ENCODE measurements at regions not wholly inside any gene's neighbourhood (a gene's known extent, or its start where the extent isn't known, plus 50 kb on each side); places are given as distances from the start of the nearest gene placed in this dataset.

- Histone ChIP-seq H3K56ac (ENCODE audit: extremely low read depth, insufficient read depth, low read length) (no peak overlapping the region), H3K23ac (ENCODE audit: low read depth, low read length) (no peak overlapping the region), H3K9me3 (ENCODE audit: control insufficient read depth, insufficient read depth, low read length) (peaks cover 50% of the 10 kb centered on the region), H2BK20ac (ENCODE audit: low read depth, low read length) (no peak overlapping the region), H3K4ac (ENCODE audit: low read depth, low read length) (no peak overlapping the region), H2AK5ac (ENCODE audit: low read depth, low read length) (no peak overlapping the region), H4K5ac (ENCODE audit: low read depth, low read length) (no peak overlapping the region), H3K4me2 (ENCODE audit: low read depth, low read length) (no peak overlapping the region), H3K18ac (ENCODE audit: low read depth, low read length) (no peak overlapping the region), H3K9me1 (ENCODE audit: insufficient read depth, low read length) (no peaks in the 10 kb centered on the region), H2BK15ac (ENCODE audit: low read depth, low read length) (no peak overlapping the region), H3K14ac (replicated peaks; ENCODE audit: low read depth, low read length) (no peak overlapping the region), H2BK5ac (ENCODE audit: low read depth, low read length, poor library complexity, severe bottlenecking) (no peak overlapping the region), H3K36me3 (ENCODE audit: control insufficient read depth, insufficient read depth, low read length) (no peaks in the 10 kb centered on the region), H2AFZ (replicated peaks; ENCODE audit: low read length, poor library complexity) (no peak overlapping the region), H3K4me3 (ENCODE audit: insufficient read depth, low read depth, low read length) (no peak overlapping the region), H3K27me3 (ENCODE audit: control insufficient read depth, insufficient read depth, low read length) (no peaks in the 10 kb centered on the region), H2BK120ac (ENCODE audit: low read depth, low read length) (no peak overlapping the region), H4K91ac (ENCODE audit: insufficient read depth, low read depth, low read length) (no peak overlapping the region), H4K20me1 (ENCODE audit: insufficient read depth, low read length) (no peaks in the 10 kb centered on the region), H3K27ac (ENCODE audit: insufficient read depth, low read length) (no peak overlapping the region), H3K9ac (ENCODE audit: low read depth, low read length) (no peak overlapping the region), H3K79me1 (ENCODE audit: low read depth in 1 of 2, low read length in 2 of 2) (no peaks in the 10 kb centered on the region), H3K4me1 (ENCODE audit: control insufficient read depth, insufficient read depth, low read length) (no peaks in the 10 kb centered on the region), H4K8ac (ENCODE audit: low read depth in 2 of 2, low read length in 2 of 2) (no peak overlapping the region), H2AK9ac (replicated peaks; ENCODE audit: low read depth, low read length, poor library complexity) (no peak overlapping the region)
- ChIA-PET POLR2A (ENCODE audit: unreplicated experiment) (no interaction called here), CTCF (no interaction called here)
- no CpG with 5 or more reads among the region's 9 CpGs for WGBS, 2 experiments (ENCODE audit: extremely low coverage in 2 of 2, insufficient read length in 1 of 2)
- no TSS peak for BruUV-seq (replicated peaks)
- DNase-seq, result no peak
- in situ Hi-C loops (cut with MboI; ENCODE audit: low sequenced_read_pairs) (no loop called here), intact Hi-C loops (cut with micrococcal nuclease) (no loop called here), dilution Hi-C loops (cut with HindIII; ENCODE audit: low sequenced_read_pairs, unreplicated experiment) (no loop called here)
- TF ChIP-seq CEBPB (IDR thresholded peaks at IDR 0.05; ENCODE audit: low read depth, low read length) (0 out of 2 replicates have a peak, but pooled peaks have one; percentile 25), ELK1 (IDR thresholded peaks at IDR 0.05; ENCODE audit: borderline replicate concordance, low read depth, low read length) (no peak)
- ATAC-seq (ENCODE audit: low read depth), result no peak
Observed at GRCh38 chr14:98867726-98868125, 404.3 kb downstream of the BCL11B start.

Measured in IMR-90 (cell line).